Mesenchymal stem cell (in vitro differentiated cells and primary cell): ENCODE measurements at regions not wholly inside any gene's neighbourhood (a gene's known extent, or its start where the extent isn't known, plus 50 kb on each side); places are given as distances from the start of the nearest gene placed in this dataset.

ENCODE experiments used
- DNase-seq: peaks from one replicate; pipeline ENCODE4 v3.0.0-alpha.2; 2013
- H2AFZ ChIP-seq: one replicate; pipeline ENCODE4 v1.6.1; 2013; ENCODE audit warnings: low read depth, mild to moderate bottlenecking, control low read depth, inconsistent platforms, low read length, moderate library complexity
- H2AK5ac ChIP-seq: 2 replicates; pipeline ENCODE4 v1.6.1; 2013; ENCODE audit warnings: low read length, moderate library complexity, mild to moderate bottlenecking, inconsistent platforms; ENCODE audit not compliant: severe bottlenecking
- H2BK120ac ChIP-seq: one replicate; pipeline ENCODE4 v1.6.1; 2013; ENCODE audit warnings: low read depth, mild to moderate bottlenecking, inconsistent platforms, low read length, moderate library complexity
- H2BK12ac ChIP-seq, 2 experiments: one replicate each; pipeline ENCODE4 v1.6.1; 2013; ENCODE audit warnings: inconsistent platforms in 2 of 2, low read length in 2 of 2, mild to moderate bottlenecking in 2 of 2, moderate library complexity in 2 of 2, control low read depth in 1 of 2
- H2BK15ac ChIP-seq: one replicate; pipeline ENCODE4 v1.6.1; 2013; ENCODE audit warnings: mild to moderate bottlenecking, low read depth, inconsistent platforms; ENCODE audit not compliant: poor library complexity, severe bottlenecking
- H2BK5ac ChIP-seq: 2 replicates; pipeline ENCODE4 v1.6.1; 2013; ENCODE audit warnings: low read depth, mild to moderate bottlenecking, low read length, control low read depth, inconsistent platforms; ENCODE audit not compliant: poor library complexity, severe bottlenecking
- H3K14ac ChIP-seq, 2 experiments: one replicate each; pipeline ENCODE4 v1.6.1; 2013; ENCODE audit warnings: inconsistent platforms in 2 of 2, low read length in 2 of 2, control low read depth in 1 of 2, mild to moderate bottlenecking in 1 of 2, moderate library complexity in 1 of 2
- H3K18ac ChIP-seq, 2 experiments: one replicate each; pipeline ENCODE4 v1.6.1; 2013; ENCODE audit warnings: inconsistent platforms in 2 of 2, low read length in 2 of 2, control low read depth in 1 of 2, low read depth in 1 of 2, mild to moderate bottlenecking in 1 of 2
- H3K23ac ChIP-seq, 2 experiments: one replicate each; pipeline ENCODE4 v1.6.1; 2013; ENCODE audit warnings: inconsistent platforms in 2 of 2, low read length in 2 of 2, mild to moderate bottlenecking in 2 of 2, moderate library complexity in 2 of 2, control low read depth in 1 of 2
- H3K27ac ChIP-seq: 2 replicates; pipeline ENCODE4 v1.5.1; 2013; ENCODE audit warnings: mild to moderate bottlenecking, moderate library complexity, low read length, control low read depth, inconsistent platforms; ENCODE audit not compliant: poor library complexity, severe bottlenecking
- H3K27me3 ChIP-seq, 2 experiments: 2 replicates each; pipeline versions ENCODE4 v1.6.1 to v1.7.0; 2013; ENCODE audit warnings: low read length in 2 of 2, mild to moderate bottlenecking in 2 of 2, moderate library complexity in 2 of 2, control low read depth in 1 of 2, inconsistent platforms in 1 of 2; ENCODE audit not compliant: control insufficient read depth in 1 of 2, insufficient read depth in 1 of 2
- H3K36me3 ChIP-seq, 2 experiments: 2 replicates each; pipeline versions ENCODE4 v1.6.1 to v1.7.0; 2013; ENCODE audit warnings: low read length in 2 of 2, control low read depth in 1 of 2, inconsistent platforms in 1 of 2, low read depth in 1 of 2, mild to moderate bottlenecking in 1 of 2; ENCODE audit not compliant: insufficient read depth in 2 of 2, control insufficient read depth in 1 of 2
- H3K4ac ChIP-seq, 2 experiments: one replicate each; pipeline ENCODE4 v1.6.1; 2013; ENCODE audit warnings: inconsistent platforms in 2 of 2, low read length in 2 of 2, mild to moderate bottlenecking in 2 of 2, moderate library complexity in 2 of 2, control low read depth in 1 of 2, low read depth in 1 of 2
- H3K4me1 ChIP-seq: 2 replicates; pipeline ENCODE4 v1.6.1; 2013; ENCODE audit warnings: low read depth, low read length, control low read depth; ENCODE audit not compliant: control insufficient read depth, insufficient read depth
- H3K4me2 ChIP-seq: 2 replicates; pipeline ENCODE4 v1.6.1; 2013; ENCODE audit warnings: low read length, mild to moderate bottlenecking, inconsistent platforms; ENCODE audit not compliant: poor library complexity, severe bottlenecking
- H3K4me3 ChIP-seq, 2 experiments: 2 replicates each; pipeline versions ENCODE4 v1.5.1 to v1.7.0; 2013; ENCODE audit warnings: low read length in 2 of 2, mild to moderate bottlenecking in 2 of 2, control low read depth in 1 of 2, low read depth in 1 of 2; ENCODE audit not compliant: insufficient read depth in 1 of 2
- H3K79me1 ChIP-seq: replicated peaks from 2 replicates; pipeline ENCODE4 v1.6.1; 2013; ENCODE audit warnings: mild to moderate bottlenecking, control low read depth, low read length, inconsistent platforms; ENCODE audit not compliant: poor library complexity, severe bottlenecking
- H3K9ac ChIP-seq: 2 replicates; pipeline ENCODE4 v1.7.0; 2013; ENCODE audit warnings: mild to moderate bottlenecking, low read length, moderate library complexity
- H3K9me3 ChIP-seq: 2 replicates; pipeline ENCODE4 v1.7.0; 2013; ENCODE audit warnings: mild to moderate bottlenecking, low read length; ENCODE audit not compliant: control insufficient read depth
- H4K8ac ChIP-seq: one replicate; pipeline ENCODE4 v1.6.1; 2013; ENCODE audit warnings: inconsistent platforms, mild to moderate bottlenecking, low read length, moderate library complexity
- H4K91ac ChIP-seq: one replicate; pipeline ENCODE4 v1.6.1; 2013; ENCODE audit warnings: mild to moderate bottlenecking, low read length, inconsistent platforms
- WGBS: methylation state at CpG from one replicate; pipeline ENCODE4 v1.1.7; 2013; ENCODE audit warnings: mixed read lengths; 5-methylcytosine and 5-hydroxymethylcytosine counted together

- H2BK120ac ChIP-seq, result no peak overlapping the region
- H2AFZ ChIP-seq, result no peak overlapping the region
- peaks cover 14% of the 10 kb centered on the region for H3K9me3 ChIP-seq
- no peak overlapping the region for H4K8ac ChIP-seq
- no peak overlapping the region for H3K23ac ChIP-seq
- H3K27me3 ChIP-seq, result no peaks in the 10 kb centered on the region
- DNase-seq, result no peak
- no peak overlapping the region for H2AK5ac ChIP-seq
- no peaks in the 10 kb centered on the region for H3K79me1 ChIP-seq
- H3K4me3 ChIP-seq, result no peak overlapping the region
- H3K14ac ChIP-seq, result no peak overlapping the region
- no peak overlapping the region for H3K18ac ChIP-seq
- no peak overlapping the region for H2BK12ac ChIP-seq
- H2BK5ac ChIP-seq, result no peak overlapping the region
- H3K9ac ChIP-seq, result no peak overlapping the region
- WGBS, result 67% methylated on average over 6 of the region's 6 CpGs
- H3K4ac ChIP-seq, result no peak overlapping the region
- no peak overlapping the region for H2BK15ac ChIP-seq
- no peak overlapping the region for H3K27ac ChIP-seq
- H3K4me2 ChIP-seq, result no peak overlapping the region
- no peaks in the 10 kb centered on the region for H3K36me3 ChIP-seq
- no peaks in the 10 kb centered on the region for H3K4me1 ChIP-seq
- H4K91ac ChIP-seq, result no peak overlapping the region
Observed at GRCh38 chr16:5706211-5706610, 608.6 kb upstream of the EEF2KMT start.

- peaks cover 18% of the 10 kb centered on the region for H3K9me3 ChIP-seq
- no peak overlapping the region for H3K27ac ChIP-seq
- no peak for DNase-seq
- no peak overlapping the region for H2BK15ac ChIP-seq
- H3K27me3 ChIP-seq, result no peaks in the 10 kb centered on the region
- no peaks in the 10 kb centered on the region for H3K4me1 ChIP-seq
- H3K9ac ChIP-seq, result no peak overlapping the region
- H3K14ac ChIP-seq, result no peak overlapping the region
- no peak overlapping the region for H4K91ac ChIP-seq
- H2AFZ ChIP-seq, result no peak overlapping the region
- H2BK5ac ChIP-seq, result no peak overlapping the region
- H2BK12ac ChIP-seq, result no peak overlapping the region
- H3K36me3 ChIP-seq, result no peaks in the 10 kb centered on the region
- H4K8ac ChIP-seq, result no peak overlapping the region
- H2AK5ac ChIP-seq, result no peak overlapping the region
- no peak overlapping the region for H3K23ac ChIP-seq
- no peak overlapping the region for H3K4ac ChIP-seq
- H3K79me1 ChIP-seq, result no peaks in the 10 kb centered on the region
- H2BK120ac ChIP-seq, result no peak overlapping the region
- no peak overlapping the region for H3K4me3 ChIP-seq
- WGBS, result 73% methylated on average over 4 of the region's 4 CpGs
- no peak overlapping the region for H3K4me2 ChIP-seq
- no peak overlapping the region for H3K18ac ChIP-seq
Observed at GRCh38 chr16:5704271-5704670, 606.7 kb upstream of the EEF2KMT start.

- Histone ChIP-seq H3K27me3 (no peaks in the 10 kb centered on the region), H3K9ac (no peak overlapping the region), H2AK5ac (no peak overlapping the region), H3K9me3 (peaks cover 7% of the 10 kb centered on the region), H4K91ac (no peak overlapping the region), H3K18ac (no peak overlapping the region), H3K36me3 (no peaks in the 10 kb centered on the region), H3K4ac (no peak overlapping the region), H3K23ac (no peak overlapping the region), H2BK15ac (no peak overlapping the region), H4K8ac (no peak overlapping the region), H2BK12ac (no peak overlapping the region), H2AFZ (no peak overlapping the region), H3K14ac (no peak overlapping the region), H3K4me1 (no peaks in the 10 kb centered on the region), H2BK5ac (no peak overlapping the region), H3K4me3 (no peak overlapping the region), H3K79me1 (no peaks in the 10 kb centered on the region), H3K27ac (no peak overlapping the region), H3K4me2 (no peak overlapping the region), H2BK120ac (no peak overlapping the region)
- WGBS, result 80% methylated on average over 1 of the region's 3 CpGs
- no peak for DNase-seq
Observed at GRCh38 chr16:5693426-5693825, 595.8 kb upstream of the EEF2KMT start.

GRCh38 chr16:5681966-5682365 is 584.4 kb upstream of the EEF2KMT start:
- H3K4me2 ChIP-seq, result no peak overlapping the region
- no peak overlapping the region for H3K4ac ChIP-seq
- no peak for DNase-seq
- H2AFZ ChIP-seq, result no peak overlapping the region
- no peak overlapping the region for H3K23ac ChIP-seq
- H2AK5ac ChIP-seq, result no peak overlapping the region
- no peak overlapping the region for H4K8ac ChIP-seq
- no peak overlapping the region for H2BK15ac ChIP-seq
- no peak overlapping the region for H3K18ac ChIP-seq
- H3K4me3 ChIP-seq, result no peak overlapping the region
- no peaks in the 10 kb centered on the region for H3K36me3 ChIP-seq
- no peak overlapping the region for H3K9ac ChIP-seq
- H4K91ac ChIP-seq, result no peak overlapping the region
- no peak overlapping the region for H2BK5ac ChIP-seq
- H3K79me1 ChIP-seq, result no peaks in the 10 kb centered on the region
- no peaks in the 10 kb centered on the region for H3K4me1 ChIP-seq
- WGBS, result 78% methylated on average over 2 of the region's 3 CpGs
- peaks cover 6% of the 10 kb centered on the region for H3K9me3 ChIP-seq
- no peak overlapping the region for H2BK12ac ChIP-seq
- H3K27me3 ChIP-seq, result no peaks in the 10 kb centered on the region
- H3K14ac ChIP-seq, result no peak overlapping the region
- H2BK120ac ChIP-seq, result no peak overlapping the region
- no peak overlapping the region for H3K27ac ChIP-seq
